ENCODE measurements at regions not wholly inside any gene's neighbourhood (a gene's known extent, or its start where the extent isn't known, plus 50 kb on each side); places are given as distances from the start of the nearest gene placed in this dataset.

DNA sequence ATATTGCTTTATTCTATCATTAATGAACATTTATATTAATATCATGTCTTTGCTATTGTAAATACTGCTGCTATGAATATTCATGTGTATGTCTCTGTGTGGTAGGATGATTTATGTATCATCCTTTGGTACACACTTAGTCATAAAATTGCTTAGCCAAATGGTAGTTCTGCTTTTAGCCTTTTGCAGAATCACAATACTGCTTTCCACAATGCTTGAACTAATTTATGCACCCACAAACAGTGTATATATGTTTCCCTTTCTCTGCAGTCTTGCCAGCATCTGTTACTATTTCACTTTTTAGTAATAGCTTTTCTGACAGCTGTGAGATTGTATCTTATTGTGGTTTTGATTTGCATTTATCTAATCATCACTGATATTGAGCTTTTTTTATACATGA, 254.3 kb upstream of the RBMY1B start:
- Histone ChIP-seq H3K9me3 (ENCODE audit: control insufficient read depth, low read length) (no peaks in the 10 kb centered on the region), H3K36me3 (ENCODE audit: control insufficient read depth, insufficient read depth, low read length) (no peaks in the 10 kb centered on the region), H3K27ac (ENCODE audit: insufficient read depth, low read length, poor library complexity, severe bottlenecking) (no peak overlapping the region), H3K4me3 (ENCODE audit: insufficient read depth, low read depth, low read length, poor library complexity, severe bottlenecking) (no peak overlapping the region), H3K27me3 (replicated peaks; ENCODE audit: control insufficient read depth, insufficient read depth, low read length, poor library complexity, severe bottlenecking) (no peaks in the 10 kb centered on the region), H3K4me1 (ENCODE audit: control insufficient read depth, insufficient read depth, low read length, poor library complexity, severe bottlenecking) (no peaks in the 10 kb centered on the region)
- DNase-seq: no peak

- no peak overlapping the region for H3K27ac ChIP-seq (ENCODE audit: insufficient read depth, low read length, poor library complexity, severe bottlenecking)
- no peaks in the 10 kb centered on the region for H3K9me3 ChIP-seq (ENCODE audit: control insufficient read depth, low read length)
- no peaks in the 10 kb centered on the region for H3K27me3 ChIP-seq (replicated peaks; ENCODE audit: control insufficient read depth, insufficient read depth, low read length, poor library complexity, severe bottlenecking)
- no peaks in the 10 kb centered on the region for H3K36me3 ChIP-seq (ENCODE audit: control insufficient read depth, insufficient read depth, low read length)
- no peaks in the 10 kb centered on the region for H3K4me1 ChIP-seq (ENCODE audit: control insufficient read depth, insufficient read depth, low read length, poor library complexity, severe bottlenecking)
- no peak overlapping the region for H3K4me3 ChIP-seq (ENCODE audit: insufficient read depth, low read depth, low read length, poor library complexity, severe bottlenecking)
- DNase-seq: no peak
Measured at GRCh38 chrY:21259707-21260106, 251.4 kb upstream of the RBMY1B start.

- Histone ChIP-seq H3K27ac (ENCODE audit: insufficient read depth, low read length, poor library complexity, severe bottlenecking) (no peak overlapping the region), H3K27me3 (replicated peaks; ENCODE audit: control insufficient read depth, insufficient read depth, low read length, poor library complexity, severe bottlenecking) (no peaks in the 10 kb centered on the region), H3K36me3 (ENCODE audit: control insufficient read depth, insufficient read depth, low read length) (no peaks in the 10 kb centered on the region), H3K4me1 (ENCODE audit: control insufficient read depth, insufficient read depth, low read length, poor library complexity, severe bottlenecking) (no peaks in the 10 kb centered on the region), H3K4me3 (ENCODE audit: insufficient read depth, low read depth, low read length, poor library complexity, severe bottlenecking) (no peak overlapping the region), H3K9me3 (ENCODE audit: control insufficient read depth, low read length) (no peaks in the 10 kb centered on the region)
- no peak for DNase-seq
Measured at GRCh38 chrY:21260325-21260724, 250.8 kb upstream of the RBMY1B start.

DNA sequence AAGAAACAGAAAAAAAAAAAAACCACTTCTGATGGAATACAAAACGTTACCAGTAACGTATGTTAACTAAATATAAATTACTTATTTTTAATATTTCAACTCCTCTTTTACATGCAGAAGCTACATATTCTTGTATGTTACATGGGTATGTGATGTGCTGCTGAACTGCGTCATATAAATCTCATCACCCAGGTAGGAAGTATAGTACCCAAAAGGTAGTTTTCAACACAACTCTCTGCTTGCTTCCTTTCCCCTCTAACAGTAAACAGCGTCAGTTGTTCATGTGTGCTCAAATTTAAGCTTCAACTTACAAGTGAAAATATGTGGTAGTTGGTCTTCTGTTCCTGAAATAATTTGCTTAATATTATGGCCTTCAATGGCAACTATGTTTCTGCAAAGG, 250.0 kb upstream of the RBMY1B start:
- no peak for DNase-seq
- Histone ChIP-seq H3K36me3 (ENCODE audit: control insufficient read depth, insufficient read depth, low read length) (no peaks in the 10 kb centered on the region), H3K4me3 (ENCODE audit: insufficient read depth, low read depth, low read length, poor library complexity, severe bottlenecking) (no peak overlapping the region), H3K4me1 (ENCODE audit: control insufficient read depth, insufficient read depth, low read length, poor library complexity, severe bottlenecking) (no peaks in the 10 kb centered on the region), H3K27ac (ENCODE audit: insufficient read depth, low read length, poor library complexity, severe bottlenecking) (no peak overlapping the region), H3K27me3 (replicated peaks; ENCODE audit: control insufficient read depth, insufficient read depth, low read length, poor library complexity, severe bottlenecking) (no peaks in the 10 kb centered on the region), H3K9me3 (ENCODE audit: control insufficient read depth, low read length) (no peaks in the 10 kb centered on the region)

GRCh38 chrY:21266751-21267150, 244.4 kb upstream of the RBMY1B start:
- no peaks in the 10 kb centered on the region for H3K9me3 ChIP-seq (ENCODE audit: control insufficient read depth, low read length)
- H3K27ac ChIP-seq (ENCODE audit: insufficient read depth, low read length, poor library complexity, severe bottlenecking): no peak overlapping the region
- H3K4me1 ChIP-seq (ENCODE audit: control insufficient read depth, insufficient read depth, low read length, poor library complexity, severe bottlenecking): no peaks in the 10 kb centered on the region
- no peak overlapping the region for H3K4me3 ChIP-seq (ENCODE audit: insufficient read depth, low read depth, low read length, poor library complexity, severe bottlenecking)
- H3K27me3 ChIP-seq (replicated peaks; ENCODE audit: control insufficient read depth, insufficient read depth, low read length, poor library complexity, severe bottlenecking): no peaks in the 10 kb centered on the region
- no peak for DNase-seq
- H3K36me3 ChIP-seq (ENCODE audit: control insufficient read depth, insufficient read depth, low read length): no peaks in the 10 kb centered on the region

GRCh38 chrY:21267164-21267563, 244.0 kb upstream of the RBMY1B start:
- H3K36me3 ChIP-seq (ENCODE audit: control insufficient read depth, insufficient read depth, low read length): no peaks in the 10 kb centered on the region
- DNase-seq: no peak
- H3K4me3 ChIP-seq (ENCODE audit: insufficient read depth, low read depth, low read length, poor library complexity, severe bottlenecking): no peak overlapping the region
- H3K27me3 ChIP-seq (replicated peaks; ENCODE audit: control insufficient read depth, insufficient read depth, low read length, poor library complexity, severe bottlenecking): no peaks in the 10 kb centered on the region
- H3K9me3 ChIP-seq (ENCODE audit: control insufficient read depth, low read length): no peaks in the 10 kb centered on the region
- H3K4me1 ChIP-seq (ENCODE audit: control insufficient read depth, insufficient read depth, low read length, poor library complexity, severe bottlenecking): no peaks in the 10 kb centered on the region
- H3K27ac ChIP-seq (ENCODE audit: insufficient read depth, low read length, poor library complexity, severe bottlenecking): no peak overlapping the region

DNA sequence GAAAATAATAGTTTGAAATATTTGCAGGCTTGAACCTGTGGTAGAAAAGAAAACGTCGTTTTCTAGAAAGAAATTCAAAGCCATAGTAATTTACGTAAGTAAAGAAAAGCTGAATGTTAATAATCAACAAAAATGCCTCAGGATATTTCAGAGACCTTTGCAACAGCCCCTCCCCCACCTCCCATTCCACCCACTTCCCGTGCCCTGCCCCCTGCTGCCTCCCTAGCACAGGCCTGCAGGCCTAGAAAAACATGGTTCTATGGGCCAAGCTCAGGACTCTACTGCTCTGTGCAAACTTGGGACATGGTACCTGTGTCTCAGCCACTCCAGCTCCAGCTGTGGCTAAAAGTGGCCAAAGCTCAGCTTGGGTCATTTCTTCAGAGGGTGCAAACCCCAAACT, 223.4 kb upstream of the RBMY1B start:
- H3K9me3 ChIP-seq (ENCODE audit: control insufficient read depth, low read length): no peaks in the 10 kb centered on the region
- H3K4me1 ChIP-seq (ENCODE audit: control insufficient read depth, insufficient read depth, low read length, poor library complexity, severe bottlenecking): no peaks in the 10 kb centered on the region
- no peak overlapping the region for H3K27ac ChIP-seq (ENCODE audit: insufficient read depth, low read length, poor library complexity, severe bottlenecking)
- DNase-seq: no peak
- no peak overlapping the region for H3K4me3 ChIP-seq (ENCODE audit: insufficient read depth, low read depth, low read length, poor library complexity, severe bottlenecking)
- H3K27me3 ChIP-seq (replicated peaks; ENCODE audit: control insufficient read depth, insufficient read depth, low read length, poor library complexity, severe bottlenecking): no peaks in the 10 kb centered on the region
- H3K36me3 ChIP-seq (ENCODE audit: control insufficient read depth, insufficient read depth, low read length): no peaks in the 10 kb centered on the region

DNA sequence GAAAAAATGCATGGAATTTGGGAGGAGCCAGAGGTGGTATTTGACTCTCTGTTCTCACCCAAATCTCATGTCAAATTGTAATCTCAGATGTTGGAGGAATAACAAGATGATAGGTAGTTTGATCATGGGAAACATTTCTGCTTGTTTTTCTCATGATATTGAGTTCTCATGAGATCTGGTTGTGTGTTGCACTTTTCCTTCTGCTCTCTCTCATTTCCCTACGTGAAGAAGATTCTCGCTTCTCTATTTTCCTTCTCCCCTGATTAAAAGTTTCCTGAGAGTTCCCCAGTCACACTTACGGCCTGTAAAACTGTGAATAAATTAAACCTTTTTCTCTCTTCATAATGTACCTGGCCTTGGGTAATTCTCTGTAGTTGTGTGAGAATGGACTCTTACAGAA, 222.2 kb upstream of the RBMY1B start:
- Histone ChIP-seq H3K36me3 (ENCODE audit: control insufficient read depth, insufficient read depth, low read length) (no peaks in the 10 kb centered on the region), H3K27me3 (replicated peaks; ENCODE audit: control insufficient read depth, insufficient read depth, low read length, poor library complexity, severe bottlenecking) (no peaks in the 10 kb centered on the region)
- no peak for DNase-seq

DNA sequence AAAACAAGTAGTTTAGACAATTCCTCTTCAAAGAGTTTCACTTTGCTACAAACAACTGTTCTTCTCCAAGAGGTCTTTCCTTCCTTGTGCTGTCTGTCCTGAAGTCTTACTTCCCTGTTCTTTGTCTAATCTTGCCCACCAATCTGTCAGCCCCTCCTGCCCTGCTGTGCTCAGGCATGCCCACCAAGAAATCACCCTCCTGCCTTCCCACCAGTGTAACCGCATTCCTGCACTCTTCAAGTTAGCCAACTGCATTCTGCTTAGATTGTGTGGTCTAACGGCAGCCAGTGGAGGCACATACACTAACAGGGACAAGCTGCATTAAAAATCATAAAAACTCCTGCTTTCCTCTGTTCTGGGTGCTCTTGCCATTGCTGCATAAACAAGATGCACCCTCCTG, 215.9 kb upstream of the RBMY1B start:
- Histone ChIP-seq H3K36me3 (ENCODE audit: control insufficient read depth, insufficient read depth, low read length) (no peaks in the 10 kb centered on the region), H3K4me3 (ENCODE audit: insufficient read depth, low read depth, low read length, poor library complexity, severe bottlenecking) (no peak overlapping the region), H3K4me1 (ENCODE audit: control insufficient read depth, insufficient read depth, low read length, poor library complexity, severe bottlenecking) (no peaks in the 10 kb centered on the region), H3K27me3 (replicated peaks; ENCODE audit: control insufficient read depth, insufficient read depth, low read length, poor library complexity, severe bottlenecking) (no peaks in the 10 kb centered on the region), H3K9me3 (ENCODE audit: control insufficient read depth, low read length) (no peaks in the 10 kb centered on the region), H3K27ac (ENCODE audit: insufficient read depth, low read length, poor library complexity, severe bottlenecking) (no peak overlapping the region)
- DNase-seq: no peak

More for the DNA sequence above, 222.2 kb upstream of the RBMY1B start:
- H3K4me3 ChIP-seq (ENCODE audit: insufficient read depth, low read depth, low read length, poor library complexity, severe bottlenecking): no peak overlapping the region
- H3K9me3 ChIP-seq (ENCODE audit: control insufficient read depth, low read length): no peaks in the 10 kb centered on the region
- H3K4me1 ChIP-seq (ENCODE audit: control insufficient read depth, insufficient read depth, low read length, poor library complexity, severe bottlenecking): no peaks in the 10 kb centered on the region
- no peak overlapping the region for H3K27ac ChIP-seq (ENCODE audit: insufficient read depth, low read length, poor library complexity, severe bottlenecking)

GRCh38 chrY:21302278-21302677, 208.9 kb upstream of the RBMY1B start:
- no peak for DNase-seq
- no peaks in the 10 kb centered on the region for H3K27me3 ChIP-seq (replicated peaks; ENCODE audit: control insufficient read depth, insufficient read depth, low read length, poor library complexity, severe bottlenecking)
- no peak overlapping the region for H3K27ac ChIP-seq (ENCODE audit: insufficient read depth, low read length, poor library complexity, severe bottlenecking)
- no peak overlapping the region for H3K4me3 ChIP-seq (ENCODE audit: insufficient read depth, low read depth, low read length, poor library complexity, severe bottlenecking)
- no peaks in the 10 kb centered on the region for H3K4me1 ChIP-seq (ENCODE audit: control insufficient read depth, insufficient read depth, low read length, poor library complexity, severe bottlenecking)
- H3K9me3 ChIP-seq (ENCODE audit: control insufficient read depth, low read length): no peaks in the 10 kb centered on the region
- no peaks in the 10 kb centered on the region for H3K36me3 ChIP-seq (ENCODE audit: control insufficient read depth, insufficient read depth, low read length)

DNA sequence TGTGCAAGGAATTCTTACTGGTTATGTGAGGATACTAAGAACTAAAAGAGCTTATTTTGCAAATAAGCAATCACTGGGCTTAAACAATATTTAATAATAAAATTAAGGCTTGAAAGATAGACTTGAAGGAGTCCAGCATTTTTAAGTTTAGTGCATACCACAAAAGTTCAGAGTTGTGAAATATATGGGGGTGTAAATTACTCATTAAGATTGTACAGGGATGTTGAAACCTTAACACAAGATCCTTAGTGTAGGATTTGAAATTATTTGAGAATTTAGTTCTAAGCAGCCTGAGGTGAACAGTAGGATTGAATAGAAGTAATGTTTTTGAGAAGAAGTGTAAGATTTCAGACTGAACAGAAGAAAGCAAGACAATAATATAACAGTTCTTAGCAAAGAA, 195.8 kb upstream of the RBMY1B start:
- no peak for DNase-seq
- H3K36me3 ChIP-seq (ENCODE audit: control insufficient read depth, insufficient read depth, low read length): no peaks in the 10 kb centered on the region
- H3K4me3 ChIP-seq (ENCODE audit: insufficient read depth, low read depth, low read length, poor library complexity, severe bottlenecking): no peak overlapping the region
- H3K27ac ChIP-seq (ENCODE audit: insufficient read depth, low read length, poor library complexity, severe bottlenecking): no peak overlapping the region
- H3K27me3 ChIP-seq (replicated peaks; ENCODE audit: control insufficient read depth, insufficient read depth, low read length, poor library complexity, severe bottlenecking): no peaks in the 10 kb centered on the region
- H3K9me3 ChIP-seq (ENCODE audit: control insufficient read depth, low read length): no peaks in the 10 kb centered on the region
- no peaks in the 10 kb centered on the region for H3K4me1 ChIP-seq (ENCODE audit: control insufficient read depth, insufficient read depth, low read length, poor library complexity, severe bottlenecking)
